DLD1 (cell line): ENCODE measurements at regions not wholly inside any gene's neighbourhood (a gene's known extent, or its start where the extent isn't known, plus 50 kb on each side); places are given as distances from the start of the nearest gene placed in this dataset.

Source experiments
- in situ Hi-C: cut with HindIII; loops from 2 replicates; pipeline ENCODE4 v1.10.0; 2017; ENCODE audit warnings: low sequenced_read_pairs

DNA sequence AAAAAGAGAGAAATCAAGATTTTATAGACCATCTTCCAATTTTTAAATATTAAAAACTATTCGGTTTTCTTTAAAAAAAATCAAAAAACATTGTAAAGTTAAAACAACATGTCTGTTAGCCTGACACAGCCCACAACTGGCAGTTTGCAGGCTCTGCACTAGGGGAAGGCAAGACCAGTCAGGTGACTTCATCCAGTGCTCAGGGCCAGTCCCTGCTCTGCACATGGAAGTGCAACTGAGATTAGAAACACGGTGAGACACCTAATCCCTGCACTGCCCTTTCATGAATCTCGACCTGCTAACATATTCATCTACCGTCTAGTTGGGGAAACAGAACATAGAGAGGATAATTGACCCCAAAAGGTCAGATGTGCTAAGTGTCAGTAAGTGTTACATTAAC lies 135.2 kb downstream of the BARD1 start:
- in situ Hi-C loops: loop anchor here (25.0 kb wide), 1 partner anchor 162 kb away; no protein-coding TSS in a partner anchor

GRCh38 chr2:214671319-214671885 lies 138.1 kb downstream of the BARD1 start:
- in situ Hi-C loops: loop anchor here (25.0 kb wide), 1 partner anchor 159 kb away; no protein-coding TSS in a partner anchor

DNA sequence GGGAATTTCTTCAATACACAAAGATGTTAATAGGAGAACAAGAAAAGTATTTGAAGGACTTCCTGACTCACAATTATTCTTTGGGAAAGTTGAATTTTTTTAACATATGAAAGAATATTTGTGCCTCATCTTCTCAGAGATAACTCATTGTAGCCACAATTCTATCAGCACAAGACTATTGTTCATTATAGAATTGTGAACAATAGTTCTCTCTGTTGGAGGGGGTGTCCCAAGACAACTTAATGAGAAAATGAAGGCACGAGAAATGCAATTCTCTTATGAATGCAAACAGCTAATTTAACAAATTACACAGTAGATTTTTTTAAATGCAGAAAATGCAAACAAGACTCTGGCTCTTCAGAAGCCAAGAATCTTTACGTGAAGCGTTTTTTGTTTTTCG lies 157.0 kb downstream of the BARD1 start:
- in situ Hi-C loops: loop anchor here (25.0 kb wide), 1 partner anchor 140 kb away; no protein-coding TSS in a partner anchor

- in situ Hi-C loops: loop anchor here (25.0 kb wide), 1 partner anchor 139 kb away; no protein-coding TSS in a partner anchor
Observed at GRCh38 chr2:214651451-214651850, 158.0 kb downstream of the BARD1 start.

DNA sequence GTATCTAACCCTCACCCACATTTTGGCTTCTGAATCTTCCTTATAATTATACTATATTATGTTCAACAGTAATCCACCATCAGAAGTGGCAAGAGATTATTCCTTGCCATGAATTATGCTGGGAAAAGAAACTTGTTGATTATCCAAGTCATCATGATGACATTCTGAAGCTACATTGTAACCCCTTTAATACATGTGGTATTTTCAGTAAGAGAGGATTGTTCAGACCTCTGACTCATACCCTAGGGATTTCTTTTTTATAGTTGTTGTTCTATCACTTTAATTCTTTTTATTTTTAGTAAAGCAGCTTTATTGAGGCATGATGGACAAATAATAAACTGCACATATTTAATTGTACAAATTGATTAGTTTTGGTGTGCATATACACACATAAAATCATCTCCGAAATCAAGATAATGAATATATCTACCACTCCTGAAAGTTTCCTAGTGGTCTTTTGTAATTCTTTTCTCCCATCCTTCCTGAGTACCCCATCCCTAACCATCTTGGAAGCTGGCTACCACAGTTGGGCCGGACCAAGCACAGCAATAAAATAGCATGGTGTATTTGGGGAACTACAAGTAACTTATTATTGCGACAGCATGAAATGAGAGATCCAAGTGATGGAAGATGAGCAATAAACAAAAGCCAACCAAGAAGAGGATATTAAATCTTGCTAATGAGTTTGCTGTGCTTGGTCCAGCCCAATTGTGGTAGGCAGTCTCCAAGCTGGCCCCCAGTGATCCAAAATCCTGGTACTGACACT lies 159.9 kb downstream of the BARD1 start:
- in situ Hi-C loops: loop anchor here (25.0 kb wide), 1 partner anchor 137 kb away; no protein-coding TSS in a partner anchor

GRCh38 chr2:214648520-214648919 lies 161.0 kb downstream of the BARD1 start:
- in situ Hi-C loops: no loop called here

DNA sequence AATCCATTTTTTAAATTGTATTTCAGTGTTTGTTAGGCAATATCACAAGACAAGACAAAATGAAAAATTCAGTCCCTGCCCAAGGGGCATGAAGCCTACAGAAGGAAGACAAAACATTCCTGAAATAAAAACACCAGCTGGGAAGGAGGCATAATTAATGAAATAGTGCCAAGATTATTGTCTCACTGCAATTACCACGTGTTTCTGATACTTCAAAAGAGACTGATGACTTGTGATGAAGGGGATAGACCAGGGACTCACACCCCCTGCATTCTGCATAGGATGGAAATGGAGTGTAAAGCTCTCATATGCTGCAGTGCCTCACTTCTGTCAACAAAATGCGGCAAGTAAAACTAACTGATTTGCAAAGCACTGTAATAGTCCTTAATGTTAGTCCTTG lies 178.1 kb downstream of the BARD1 start:
- in situ Hi-C loops: no loop called here

- in situ Hi-C loops: no loop called here
Observed at GRCh38 chr2:214630402-214631045, 179.0 kb downstream of the BARD1 start.

GRCh38 chr2:214629875-214630274 lies 179.6 kb downstream of the BARD1 start:
- in situ Hi-C loops: no loop called here
